Smooth muscle cell (in vitro differentiated cells): ENCODE measurements at regions not wholly inside any gene's neighbourhood (a gene's known extent, or its start where the extent isn't known, plus 50 kb on each side); places are given as distances from the start of the nearest gene placed in this dataset.

Experiments used
- DNase-seq: peaks from one replicate; lab custom pipeline; 2025; ENCODE audit not compliant: unreplicated experiment; lab: John Stamatoyannopoulos, UW
- H2AFZ ChIP-seq: fragments of 200-600 bp; sonication (generic); 2 replicates; pipeline ENCODE4 v1.6.0; 2016; ENCODE audit warnings: antibody characterized with exemption, low read depth, mild to moderate bottlenecking
- H3F3A ChIP-seq: fragments of 200-600 bp; sonication (generic); 2 replicates; pipeline ENCODE4 v1.6.0; 2017; ENCODE audit warnings: antibody characterized with exemption, low read depth
- H3K27ac ChIP-seq: fragments of 200-600 bp; sonication (generic); 2 replicates; pipeline ENCODE4 v1.5.1; 2016; ENCODE audit warnings: low read depth, mild to moderate bottlenecking
- H3K27me3 ChIP-seq: fragments of 200-600 bp; sonication (generic); 2 replicates; pipeline ENCODE4 v1.6.1; 2016; ENCODE audit warnings: low read depth, mild to moderate bottlenecking
- H3K36me3 ChIP-seq: fragments of 200-600 bp; sonication (generic); 2 replicates; pipeline ENCODE4 v1.5.1; 2016; ENCODE audit warnings: low read depth
- H3K4me1 ChIP-seq: fragments of 200-600 bp; sonication (generic); 2 replicates; pipeline ENCODE4 v1.5.1; 2016; ENCODE audit warnings: low read depth
- H3K4me2 ChIP-seq: fragments of 200-600 bp; sonication (generic); 2 replicates; pipeline ENCODE4 v1.6.0; 2016; ENCODE audit warnings: mild to moderate bottlenecking
- H3K4me3 ChIP-seq: fragments of 200-600 bp; sonication (generic); 2 replicates; pipeline ENCODE4 v1.5.1; 2016; ENCODE audit warnings: mild to moderate bottlenecking
- H3K79me2 ChIP-seq: fragments of 200-600 bp; sonication (generic); 2 replicates; pipeline ENCODE4 v1.6.0; 2016; ENCODE audit warnings: low read depth, mild to moderate bottlenecking
- H3K9ac ChIP-seq: fragments of 200-600 bp; sonication (generic); 2 replicates; pipeline ENCODE4 v1.6.0; 2016; ENCODE audit warnings: low read depth
- H3K9me3 ChIP-seq: fragments of 200-600 bp; sonication (generic); replicated peaks from 2 replicates; pipeline ENCODE4 v1.5.1; 2016; ENCODE audit warnings: low read depth
- H4K20me1 ChIP-seq: fragments of 200-600 bp; sonication (generic); 2 replicates; pipeline ENCODE4 v1.6.0; 2016; ENCODE audit warnings: low read depth
- CTCF ChIP-seq: fragments of 200-600 bp; sonication (generic); IDR thresholded peaks from 2 replicates; pipeline ENCODE4 v1.5.1; 2017; ENCODE audit warnings: borderline replicate concordance, mild to moderate bottlenecking, antibody characterized with exemption; ENCODE audit not compliant: insufficient read depth, poor library complexity, severe bottlenecking
- WGBS: methylation state at CpG from one replicate; pipeline ENCODE4 v1.1.7; 2016; ENCODE audit warnings: low lambda C conversion rate; 5-methylcytosine and 5-hydroxymethylcytosine counted together

- H2AFZ ChIP-seq, result no peak overlapping the region
- H3K4me1 ChIP-seq, result no peaks in the 10 kb centered on the region
- no peak overlapping the region for H3K27ac ChIP-seq
- H4K20me1 ChIP-seq, result no peaks in the 10 kb centered on the region
- DNase-seq, result no peak
- H3K9ac ChIP-seq, result no peak overlapping the region
- H3K79me2 ChIP-seq, result no peaks in the 10 kb centered on the region
- H3K4me3 ChIP-seq, result no peak overlapping the region
- no peak overlapping the region for H3K4me2 ChIP-seq
- H3K9me3 ChIP-seq, result no peaks in the 10 kb centered on the region
- TF ChIP-seq CTCF, result no peak
- H3K27me3 ChIP-seq, result no peaks in the 10 kb centered on the region
- no peaks in the 10 kb centered on the region for H3K36me3 ChIP-seq
- 82% methylated on average over 6 of the region's 6 CpGs for WGBS
- H3F3A ChIP-seq, result no peaks in the 10 kb centered on the region
Measured at GRCh38 chr20:33917831-33918525, 75.7 kb upstream of the RALY start.

GRCh38 chr20:33918662-33919061 is 75.0 kb upstream of the RALY start:
- Histone ChIP-seq H2AFZ (no peak overlapping the region), H3K27me3 (no peaks in the 10 kb centered on the region), H3K79me2 (no peaks in the 10 kb centered on the region), H3K9me3 (no peaks in the 10 kb centered on the region), H3K9ac (no peak overlapping the region), H3K4me1 (no peaks in the 10 kb centered on the region), H3K27ac (no peak overlapping the region), H4K20me1 (no peaks in the 10 kb centered on the region), H3K4me3 (no peak overlapping the region), H3F3A (no peaks in the 10 kb centered on the region), H3K4me2 (no peak overlapping the region), H3K36me3 (no peaks in the 10 kb centered on the region)
- TF ChIP-seq CTCF, result no peak
- WGBS, result 93% methylated on average over 5 of the region's 5 CpGs
- no peak for DNase-seq

DNA sequence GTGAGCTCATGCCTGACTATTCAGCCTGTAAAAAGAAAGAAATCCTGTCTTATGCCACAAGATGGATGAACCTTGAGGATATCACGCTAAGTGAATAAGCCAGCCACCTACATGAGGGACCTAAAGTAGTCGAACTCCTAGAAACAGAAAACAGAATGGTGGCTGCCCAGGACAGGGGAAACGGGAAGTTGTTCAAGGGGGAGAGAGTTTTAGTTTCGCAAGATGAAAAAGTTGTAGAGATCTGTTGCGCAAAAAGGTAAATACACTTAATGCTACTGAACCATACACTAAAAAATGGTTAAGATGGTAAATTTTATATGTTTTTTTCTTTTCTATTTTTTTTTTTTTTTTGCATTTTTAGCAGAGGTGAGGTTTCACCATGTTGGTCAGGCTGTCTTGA is 74.1 kb upstream of the RALY start:
- no peak overlapping the region for H3K9ac ChIP-seq
- H4K20me1 ChIP-seq, result no peaks in the 10 kb centered on the region
- no peak overlapping the region for H3K4me2 ChIP-seq
- no peaks in the 10 kb centered on the region for H3K27me3 ChIP-seq
- no peak for TF ChIP-seq CTCF
- no peak overlapping the region for H2AFZ ChIP-seq
- DNase-seq, result no peak
- H3K27ac ChIP-seq, result no peak overlapping the region
- H3K79me2 ChIP-seq, result no peaks in the 10 kb centered on the region
- no peaks in the 10 kb centered on the region for H3K4me1 ChIP-seq
- H3K9me3 ChIP-seq, result no peaks in the 10 kb centered on the region
- no peak overlapping the region for H3K4me3 ChIP-seq
- no peaks in the 10 kb centered on the region for H3F3A ChIP-seq
- no peaks in the 10 kb centered on the region for H3K36me3 ChIP-seq
- 97% methylated on average over 5 of the region's 5 CpGs for WGBS

DNA sequence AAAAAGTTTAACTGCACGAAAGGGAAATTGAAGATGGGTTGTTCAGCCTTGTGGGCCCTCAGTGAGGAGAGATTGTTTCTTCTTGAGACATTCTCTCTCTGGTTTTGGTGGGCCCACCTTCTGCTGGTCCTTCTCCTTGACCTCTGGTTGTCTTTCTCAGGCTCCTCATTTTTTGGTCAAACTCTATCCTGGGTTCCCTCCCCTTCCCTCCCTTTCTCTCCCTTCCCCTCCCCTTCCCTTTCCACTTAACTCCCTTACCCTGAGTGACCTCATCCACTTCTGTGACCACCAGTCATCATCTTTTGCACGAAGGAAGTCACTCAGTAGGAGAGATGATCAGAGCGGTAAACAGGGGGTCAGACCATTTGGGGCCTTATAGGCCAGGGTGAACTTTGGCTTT is 71.5 kb upstream of the RALY start:
- no peak for TF ChIP-seq CTCF
- WGBS, result 81% methylated on average over 3 of the region's 3 CpGs
- Histone ChIP-seq H3K36me3 (no peaks in the 10 kb centered on the region), H2AFZ (no peak overlapping the region), H3F3A (no peaks in the 10 kb centered on the region), H3K4me1 (no peaks in the 10 kb centered on the region), H3K27ac (no peak overlapping the region), H3K27me3 (no peaks in the 10 kb centered on the region), H4K20me1 (no peaks in the 10 kb centered on the region), H3K4me3 (no peak overlapping the region), H3K9me3 (no peaks in the 10 kb centered on the region), H3K9ac (no peak overlapping the region), H3K79me2 (no peaks in the 10 kb centered on the region), H3K4me2 (no peak overlapping the region)
- no peak for DNase-seq
